IMR-90 (cell line): ENCODE measurements at regions not wholly inside any gene's neighbourhood (a gene's known extent, or its start where the extent isn't known, plus 50 kb on each side); places are given as distances from the start of the nearest gene placed in this dataset.

Source experiments
- ATAC-seq: fragments of 200-7000 bp; cut with Tn5 transposase; 2 replicates; pipeline ENCODE4 v1.9.1; 2020; ENCODE audit warnings: low read depth, mild to moderate bottlenecking, moderate library complexity
- BruUV-seq: library from RNA; stranded (reverse); fragments of 400-500 nt; replicated peaks from 2 replicates; lab custom pipeline; 2021; lab: Mats Ljungman, UMichigan
- CTCF ChIA-PET: fragments of 300-600 bp; formaldehyde crosslinking; extraction: SDS; loops from one replicate; lab custom pipeline; 2021; ENCODE audit warnings: antibody characterized with exemption; lab: Yijun Ruan, JAX
- POLR2A ChIA-PET: fragments of 300-600 bp; sonication (Branson Sonifier 250); formaldehyde crosslinking; loops from one replicate; lab custom pipeline; 2022; ENCODE audit warnings: antibody characterized with exemption; ENCODE audit not compliant: unreplicated experiment; lab: Charles Lee
- DNase-seq: peaks from one replicate; pipeline ENCODE4 v3.0.0; 2013
- H2AFZ ChIP-seq: replicated peaks from 2 replicates; pipeline ENCODE3; 2013; ENCODE audit warnings: low read length, mild to moderate bottlenecking; ENCODE audit not compliant: poor library complexity
- H2AK5ac ChIP-seq: 2 replicates; pipeline ENCODE4 v1.6.1; 2013; ENCODE audit warnings: low read depth, low read length, inconsistent platforms
- H2AK9ac ChIP-seq: replicated peaks from 2 replicates; pipeline ENCODE3; 2013; ENCODE audit warnings: mild to moderate bottlenecking, low read depth, low read length, moderate library complexity; ENCODE audit not compliant: poor library complexity
- H2BK120ac ChIP-seq: 2 replicates; pipeline ENCODE4 v1.6.1; 2013; ENCODE audit warnings: low read depth, low read length, inconsistent platforms
- H2BK15ac ChIP-seq: 3 replicates; pipeline ENCODE4 v1.6.1; 2013; ENCODE audit warnings: low read depth, low read length, inconsistent platforms
- H2BK20ac ChIP-seq: 2 replicates; pipeline ENCODE4 v1.6.1; 2013; ENCODE audit warnings: low read depth, mild to moderate bottlenecking, inconsistent platforms, low read length, moderate library complexity
- H2BK5ac ChIP-seq: 2 replicates; pipeline ENCODE4 v1.6.1; 2013; ENCODE audit warnings: mild to moderate bottlenecking, low read depth, low read length, inconsistent platforms; ENCODE audit not compliant: poor library complexity, severe bottlenecking
- H3K14ac ChIP-seq: replicated peaks from 2 replicates; pipeline ENCODE4 v1.6.1; 2013; ENCODE audit warnings: low read depth, low read length, inconsistent platforms
- H3K18ac ChIP-seq: 2 replicates; pipeline ENCODE4 v1.6.1; 2013; ENCODE audit warnings: low read depth, low read length, control low read depth
- H3K23ac ChIP-seq: 2 replicates; pipeline ENCODE4 v1.6.1; 2013; ENCODE audit warnings: low read depth, low read length, inconsistent platforms
- H3K27ac ChIP-seq: 2 replicates; pipeline ENCODE4 v1.5.1; 2013; ENCODE audit warnings: mild to moderate bottlenecking, control low read depth, low read length; ENCODE audit not compliant: insufficient read depth
- H3K27me3 ChIP-seq: 2 replicates; pipeline ENCODE4 v1.6.1; 2013; ENCODE audit warnings: low read length; ENCODE audit not compliant: control insufficient read depth, insufficient read depth
- H3K36me3 ChIP-seq: 2 replicates; pipeline ENCODE4 v1.6.1; 2013; ENCODE audit warnings: low read length, mixed read lengths; ENCODE audit not compliant: control insufficient read depth, insufficient read depth
- H3K4ac ChIP-seq: 2 replicates; pipeline ENCODE4 v1.6.1; 2013; ENCODE audit warnings: low read depth, low read length, inconsistent platforms
- H3K4me1 ChIP-seq: 2 replicates; pipeline ENCODE4 v1.6.1; 2013; ENCODE audit warnings: low read length, mixed read lengths; ENCODE audit not compliant: control insufficient read depth, insufficient read depth
- H3K4me2 ChIP-seq: 2 replicates; pipeline ENCODE4 v1.6.1; 2013; ENCODE audit warnings: low read depth, mild to moderate bottlenecking, control low read depth, low read length, moderate library complexity
- H3K4me3 ChIP-seq: 2 replicates; pipeline ENCODE4 v1.5.1; 2013; ENCODE audit warnings: low read depth, mild to moderate bottlenecking, control low read depth, low read length, moderate library complexity; ENCODE audit not compliant: insufficient read depth
- H3K56ac ChIP-seq: 2 replicates; pipeline ENCODE4 v1.6.1; 2013; ENCODE audit warnings: low read length, inconsistent platforms; ENCODE audit not compliant: insufficient read depth; ENCODE audit errors: extremely low read depth
- H3K79me1 ChIP-seq, 2 experiments: 2 replicates each; pipeline ENCODE4 v1.6.1; 2013; ENCODE audit warnings: low read length in 2 of 2, inconsistent platforms in 1 of 2, low read depth in 1 of 2
- H3K9ac ChIP-seq: 2 replicates; pipeline ENCODE4 v1.6.1; 2013; ENCODE audit warnings: low read depth, low read length, control low read depth
- H3K9me1 ChIP-seq: 2 replicates; pipeline ENCODE4 v1.6.1; 2013; ENCODE audit warnings: low read length, inconsistent platforms; ENCODE audit not compliant: insufficient read depth
- H3K9me3 ChIP-seq: 2 replicates; pipeline ENCODE4 v1.6.1; 2013; ENCODE audit warnings: low read length; ENCODE audit not compliant: control insufficient read depth, insufficient read depth
- H4K20me1 ChIP-seq: 2 replicates; pipeline ENCODE4 v1.6.1; 2013; ENCODE audit warnings: low read length, inconsistent platforms; ENCODE audit not compliant: insufficient read depth
- H4K5ac ChIP-seq: 2 replicates; pipeline ENCODE4 v1.6.1; 2013; ENCODE audit warnings: mild to moderate bottlenecking, low read depth, low read length, control low read depth
- H4K8ac ChIP-seq, 2 experiments: 2 replicates each; pipeline ENCODE4 v1.6.1; 2013; ENCODE audit warnings: low read depth in 2 of 2, low read length in 2 of 2, control low read depth in 1 of 2, inconsistent platforms in 1 of 2
- H4K91ac ChIP-seq: 2 replicates; pipeline ENCODE4 v1.6.1; 2013; ENCODE audit warnings: low read depth, low read length, inconsistent platforms; ENCODE audit not compliant: insufficient read depth
- MXI1 ChIP-seq: IDR thresholded peaks from 2 replicates; pipeline ENCODE4 v1.6.1; 2012; ENCODE audit warnings: low read depth, mild to moderate bottlenecking, low read length, moderate library complexity, borderline replicate concordance
- NFE2L2 ChIP-seq: fragments of 150-350 bp; IDR thresholded peaks from 2 replicates; pipeline ENCODE4 v1.6.1; 2016; ENCODE audit warnings: low read depth, mild to moderate bottlenecking, low read length
- USF2 ChIP-seq: fragments of 150-350 bp; IDR thresholded peaks from 2 replicates; pipeline ENCODE4 v1.6.1; 2017; ENCODE audit warnings: mild to moderate bottlenecking, antibody characterized with exemption, low read length, low read depth
- WGBS, 2 experiments: methylation state at CpG; one replicate each; pipeline versions ENCODE4 v1.1.5 to v1.1.7; 2013; ENCODE audit warnings: missing lambda C conversion rate in 2 of 2; ENCODE audit not compliant: insufficient read length in 1 of 2; ENCODE audit errors: extremely low coverage in 2 of 2; 5-methylcytosine and 5-hydroxymethylcytosine counted together
- dilution Hi-C: fragments of 300-500 bp; cut with HindIII; formaldehyde crosslinking; loops from one replicate; pipeline ENCODE4 v1.14.3; 2018; ENCODE audit warnings: low sequenced_read_pairs; ENCODE audit not compliant: unreplicated experiment
- in situ Hi-C: fragments of 300-500 bp; cut with MboI; formaldehyde crosslinking; loops from 3 replicates; pipeline ENCODE4 v1.14.3; 2019; ENCODE audit warnings: low sequenced_read_pairs, inconsistent platforms, mixed read lengths
- intact Hi-C: fragments of 100-400 bp; cut with micrococcal nuclease; formaldehyde crosslinking; loops from 2 replicates; pipeline ENCODE4 v1.10.0; 2022
- TF ChIP-seq, protein P1 (sequence below): fragments of 150-350 bp; IDR thresholded peaks from 2 replicates; pipeline ENCODE4 v1.6.1; 2016; ENCODE audit warnings: low read depth, mild to moderate bottlenecking, low read length, moderate library complexity, borderline replicate concordance

DNA sequence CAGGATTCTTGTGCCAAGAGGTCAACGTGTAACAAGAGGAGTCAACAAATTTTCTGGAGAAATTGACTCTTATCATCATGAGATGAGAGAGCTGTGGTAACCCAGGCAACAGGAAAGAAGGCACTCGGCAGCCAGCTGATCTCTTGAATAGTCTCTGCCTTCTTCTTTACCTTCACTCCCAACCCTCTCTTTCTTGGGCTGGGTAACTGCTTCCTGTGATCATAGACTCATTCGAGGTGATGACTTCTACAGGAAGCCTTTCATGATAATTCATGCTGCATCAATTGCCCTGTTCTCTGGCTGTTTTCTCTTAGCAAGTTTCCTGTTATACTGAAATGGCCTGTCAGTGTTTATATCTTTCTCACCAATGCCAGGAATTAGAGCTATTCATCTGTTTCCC, 70.8 kb upstream of the FSTL5 start:
- Histone ChIP-seq H3K23ac (no peak overlapping the region), H2BK120ac (no peak overlapping the region), H3K4me1 (no peaks in the 10 kb centered on the region), H2AK9ac (no peak overlapping the region), H3K27ac (no peak overlapping the region), H3K4ac (no peak overlapping the region), H4K5ac (no peak overlapping the region), H3K4me3 (no peak overlapping the region), H2BK15ac (no peak overlapping the region), H2AK5ac (no peak overlapping the region), H2AFZ (no peak overlapping the region), H3K18ac (no peak overlapping the region), H2BK20ac (no peak overlapping the region), H3K27me3 (no peaks in the 10 kb centered on the region), H3K9me1 (no peaks in the 10 kb centered on the region), H3K9ac (no peak overlapping the region), H3K14ac (no peak overlapping the region), H4K8ac (no peak overlapping the region), H4K91ac (no peak overlapping the region), H2BK5ac (no peak overlapping the region), H3K79me1 (no peaks in the 10 kb centered on the region), H3K9me3 (no peaks in the 10 kb centered on the region; the same call in 1 of the 2 replicates), H4K20me1 (no peaks in the 10 kb centered on the region), H3K36me3 (no peaks in the 10 kb centered on the region), H3K4me2 (no peak overlapping the region), H3K56ac (no peak overlapping the region)
- dilution Hi-C loops: no loop called here
- no TSS peak for BruUV-seq
- TF ChIP-seq MXI1: no peak
- TF ChIP-seq NFE2L2: no peak
- TF ChIP-seq, protein P1, sequence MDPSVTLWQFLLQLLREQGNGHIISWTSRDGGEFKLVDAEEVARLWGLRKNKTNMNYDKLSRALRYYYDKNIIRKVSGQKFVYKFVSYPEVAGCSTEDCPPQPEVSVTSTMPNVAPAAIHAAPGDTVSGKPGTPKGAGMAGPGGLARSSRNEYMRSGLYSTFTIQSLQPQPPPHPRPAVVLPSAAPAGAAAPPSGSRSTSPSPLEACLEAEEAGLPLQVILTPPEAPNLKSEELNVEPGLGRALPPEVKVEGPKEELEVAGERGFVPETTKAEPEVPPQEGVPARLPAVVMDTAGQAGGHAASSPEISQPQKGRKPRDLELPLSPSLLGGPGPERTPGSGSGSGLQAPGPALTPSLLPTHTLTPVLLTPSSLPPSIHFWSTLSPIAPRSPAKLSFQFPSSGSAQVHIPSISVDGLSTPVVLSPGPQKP: no peak
- no peak for TF ChIP-seq USF2
- DNase-seq: no peak
- in situ Hi-C loops: no loop called here
- ChIA-PET CTCF (no interaction called here), POLR2A (no interaction called here)
- ATAC-seq: no peak
- WGBS, 2 experiments: no CpG with 5 or more reads among the region's 3 CpGs
- intact Hi-C loops: no loop called here
